GM12892 (cell line): ENCODE measurements at regions not wholly inside any gene's neighbourhood (a gene's known extent, or its start where the extent isn't known, plus 50 kb on each side); places are given as distances from the start of the nearest gene placed in this dataset.

ENCODE experiments used
- POLR2A ChIP-seq: IDR thresholded peaks from 2 replicates; pipeline ENCODE4 v1.6.1; 2011; ENCODE audit warnings: low read depth, low read length, control low read depth
- POLR2AphosphoS5 ChIP-seq: IDR thresholded peaks from 2 replicates; pipeline ENCODE4 v1.6.1; 2011; ENCODE audit warnings: low read depth, low read length, control low read depth

DNA sequence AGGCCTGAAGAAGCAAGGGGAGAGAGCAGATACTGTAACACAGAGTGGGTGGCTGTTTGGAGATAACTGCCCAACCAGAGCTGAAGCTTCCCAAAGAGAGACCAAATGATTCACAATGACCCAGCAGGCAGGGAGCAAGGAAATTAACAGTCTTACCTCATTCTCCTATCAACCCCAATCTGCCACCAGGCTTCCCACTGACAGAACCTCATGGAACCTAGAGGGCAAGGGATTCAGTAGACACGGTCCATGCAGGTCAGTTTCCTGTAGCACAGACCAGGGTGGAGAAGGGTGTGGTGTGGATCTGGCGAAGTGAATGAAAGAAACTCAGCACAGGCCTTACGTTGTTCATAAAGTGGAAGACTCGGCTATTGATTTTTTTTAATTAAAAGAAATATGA lies 60.7 kb upstream of the ALB start:
- TF ChIP-seq POLR2AphosphoS5 (no peak), POLR2A (no peak)
